T follicular helper cell (primary cell): ENCODE measurements at regions not wholly inside any gene's neighbourhood (a gene's known extent, or its start where the extent isn't known, plus 50 kb on each side); places are given as distances from the start of the nearest gene placed in this dataset.

Experiments used
- DNase-seq: peaks from one replicate; pipeline ENCODE4 v3.0.0-alpha.2; 2020; ENCODE audit warnings: low read depth

DNA sequence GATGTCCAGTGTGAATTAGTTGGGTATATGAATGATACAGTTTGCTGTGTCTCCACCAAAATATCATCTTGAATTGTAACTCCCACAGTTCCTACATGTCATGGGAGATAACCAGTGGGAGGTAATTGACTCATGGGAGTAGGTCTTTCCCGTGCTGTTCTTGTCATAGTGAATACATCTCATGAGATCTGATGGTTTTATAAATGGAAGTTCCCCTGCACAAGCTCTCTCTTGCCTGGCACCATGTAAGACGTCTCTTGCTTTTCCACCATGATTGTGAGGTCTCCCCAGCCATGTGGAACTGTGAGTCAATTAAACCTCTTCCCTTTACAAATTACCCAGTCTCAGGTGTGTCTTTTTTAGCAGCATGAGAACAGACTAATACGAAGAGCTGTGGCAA is 223.0 kb downstream of the AJAP1 start:
- DNase-seq: no peak

DNA sequence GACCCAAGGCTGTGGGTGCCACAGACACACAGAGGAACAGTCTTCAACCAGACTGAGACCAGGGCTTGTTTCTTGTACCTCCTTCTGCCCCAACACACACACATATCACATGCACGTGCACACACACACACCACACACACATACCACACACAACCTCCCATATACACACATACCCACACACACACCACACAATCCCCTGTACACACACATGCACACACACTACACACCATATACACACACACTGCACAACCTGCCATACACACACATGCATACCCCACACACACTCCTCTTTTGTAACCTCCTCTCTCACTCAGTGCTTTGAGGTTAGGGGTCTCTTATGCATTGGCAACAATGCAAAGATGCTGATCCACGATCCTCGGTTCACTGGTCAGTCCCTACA is 217.0 kb downstream of the AJAP1 start:
- DNase-seq: no peak

DNA sequence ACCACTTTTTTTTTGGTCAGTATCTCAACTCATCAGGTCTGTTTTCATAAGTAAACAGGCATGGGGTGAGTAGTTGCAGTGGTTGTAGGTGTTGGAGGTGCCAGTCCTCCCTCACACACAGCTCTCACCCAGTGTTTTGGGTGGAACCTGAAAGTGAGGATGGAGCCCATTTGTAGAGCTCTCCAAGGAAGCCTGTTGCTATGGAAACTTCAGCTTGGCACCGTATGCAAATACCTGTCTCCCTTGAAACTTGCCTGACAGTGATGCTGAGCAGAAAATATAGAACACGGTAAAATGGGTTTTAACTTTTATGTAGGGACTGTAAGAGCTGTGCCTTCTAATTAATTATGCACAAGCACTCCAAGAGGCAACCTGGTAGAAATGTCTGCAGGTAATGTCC is 214.1 kb downstream of the AJAP1 start:
- DNase-seq: no peak

DNA sequence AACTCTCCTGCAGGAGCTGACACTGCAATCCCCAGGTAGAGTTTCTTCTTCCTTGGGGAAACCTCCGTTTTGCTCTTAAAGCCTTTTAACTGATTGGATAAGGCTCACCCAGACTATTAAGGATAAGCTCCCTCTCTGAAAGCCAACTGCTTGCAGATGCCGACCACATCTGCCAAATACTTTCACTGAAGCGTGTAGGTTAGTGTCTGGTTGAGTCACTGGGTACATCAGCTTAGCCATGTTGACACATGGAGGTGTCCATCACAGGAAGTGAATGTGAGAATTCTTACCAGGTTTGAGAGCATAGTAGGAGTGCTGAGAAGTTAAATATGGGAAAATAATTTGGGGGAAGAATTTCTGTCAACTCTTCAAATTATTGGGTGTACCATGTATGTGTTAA is 202.0 kb downstream of the AJAP1 start:
- no peak for DNase-seq

DNA sequence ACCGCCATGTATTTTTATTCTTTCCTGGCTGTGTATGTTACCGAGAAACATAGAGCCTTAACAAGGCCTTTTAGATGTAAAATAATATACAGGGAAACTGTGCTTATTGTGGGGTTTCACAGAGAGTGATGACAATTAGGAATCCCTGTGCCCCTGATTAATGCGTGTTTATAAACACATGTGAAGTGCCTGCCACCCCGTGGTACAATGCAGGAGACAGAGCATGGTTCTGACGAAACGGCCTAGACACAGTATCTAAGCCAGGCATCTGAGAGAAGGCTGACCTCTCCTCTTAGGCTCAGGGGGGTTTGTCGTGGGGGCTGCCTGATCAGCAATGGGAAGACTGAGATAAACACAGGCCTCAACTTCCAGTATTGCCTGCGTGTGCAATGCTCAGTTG is 200.0 kb downstream of the AJAP1 start:
- DNase-seq: no peak

DNA sequence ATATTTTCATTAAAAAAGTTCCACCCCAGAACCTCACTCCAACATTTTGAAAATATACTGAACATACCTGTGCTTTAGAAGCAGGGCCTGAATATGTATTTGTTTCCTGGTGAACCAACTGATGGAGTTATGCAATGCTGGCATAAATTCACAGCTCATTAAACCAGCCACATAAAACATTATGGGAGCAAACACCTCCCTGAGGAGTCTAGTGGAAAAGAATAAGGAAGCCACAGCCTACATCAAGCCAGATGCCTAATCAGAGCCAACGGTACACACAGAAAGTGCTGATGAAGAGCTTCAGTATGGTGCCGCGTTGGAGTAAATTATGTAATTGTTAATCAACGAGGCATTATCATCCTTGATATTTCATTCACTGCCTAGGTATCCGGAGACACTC is 199.5 kb downstream of the AJAP1 start:
- no peak for DNase-seq

DNA sequence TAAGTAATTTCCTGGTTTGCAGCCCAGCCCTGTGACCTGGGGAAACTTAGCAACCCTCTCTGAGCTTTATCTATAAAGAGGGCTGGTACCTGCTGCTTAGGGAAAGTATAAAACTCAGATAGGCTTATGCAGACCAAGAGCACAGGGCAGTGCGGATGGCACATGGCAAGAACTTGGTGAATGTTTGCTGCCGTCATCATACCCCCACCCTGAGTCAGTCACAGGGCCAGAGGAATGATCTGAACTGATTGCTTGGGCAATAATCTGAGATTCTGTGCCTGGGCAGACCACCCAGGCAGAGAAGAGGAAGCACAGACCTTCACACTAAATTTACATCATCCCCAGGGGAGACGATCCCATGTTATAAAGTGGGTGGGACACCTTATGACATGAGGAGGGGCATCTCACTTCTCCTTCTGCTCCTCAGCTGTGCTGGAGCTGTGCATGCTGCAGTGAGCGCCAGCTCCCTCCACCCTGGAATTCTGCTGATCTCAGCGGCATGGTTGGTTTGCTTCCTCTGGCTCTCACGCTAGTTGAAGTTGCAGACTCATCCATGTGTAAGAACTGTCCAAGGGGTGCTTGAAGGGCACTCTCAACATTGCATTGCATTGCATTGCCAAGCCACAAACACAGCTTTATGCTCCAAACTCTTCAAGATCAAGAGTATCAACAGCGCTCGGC is 197.1 kb downstream of the AJAP1 start:
- DNase-seq: no peak

DNA sequence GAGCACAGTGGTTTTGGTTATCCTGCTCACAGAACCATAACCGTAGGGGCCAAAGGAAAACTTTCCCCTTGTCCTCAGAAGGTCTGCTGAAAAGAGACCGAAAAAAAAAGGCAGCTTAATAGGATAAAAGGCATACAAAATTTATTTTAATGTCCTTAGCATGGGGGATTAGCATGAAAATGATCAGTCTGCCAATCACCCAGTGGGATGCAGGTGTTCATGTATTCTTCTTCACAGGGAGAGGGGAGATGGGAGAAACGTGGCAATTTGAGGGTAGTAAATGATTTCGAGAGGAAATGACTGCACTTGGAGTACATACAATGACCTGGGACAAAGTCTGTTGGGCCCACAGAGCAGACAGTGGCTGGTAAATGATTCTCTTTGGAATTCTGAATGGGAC is 194.0 kb downstream of the AJAP1 start:
- no peak for DNase-seq

DNA sequence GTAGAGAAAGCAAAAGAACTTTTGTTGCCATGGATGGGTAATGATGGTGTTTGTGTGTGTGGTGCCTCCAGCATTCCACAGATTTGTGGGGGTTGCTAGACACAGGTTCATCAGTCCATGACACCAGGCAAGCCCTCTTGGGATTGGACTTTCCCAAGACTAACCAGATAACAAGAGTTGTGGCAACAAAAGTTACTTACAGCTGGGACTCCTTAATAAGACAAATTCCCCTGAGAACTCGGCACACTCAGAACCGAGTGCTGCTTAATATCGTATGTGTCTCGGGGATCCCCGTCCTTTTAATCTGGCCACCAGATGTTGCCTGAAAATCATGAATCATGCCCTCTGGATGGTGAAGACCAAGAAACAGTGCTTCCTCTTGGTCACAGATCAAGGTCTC is 193.3 kb downstream of the AJAP1 start:
- DNase-seq: no peak
